Endothelial cell of umbilical vein (primary cell): ENCODE measurements at regions not wholly inside any gene's neighbourhood (a gene's known extent, or its start where the extent isn't known, plus 50 kb on each side); places are given as distances from the start of the nearest gene placed in this dataset.

Experiments
- BruUV-seq: library from RNA; stranded (reverse); fragments of 400-500 nt; replicated peaks from 2 replicates; lab custom pipeline; 2021; lab: Mats Ljungman, UMichigan
- CTCF ChIA-PET: fragments of 300-600, 350-600 bp; sonication (Branson Sonifier 250); formaldehyde crosslinking; loops from one replicate; lab custom pipeline; 2021; ENCODE audit warnings: antibody characterized with exemption, inconsistent platforms; lab: Charles Lee
- POLR2A ChIA-PET: fragments of 300-600, 350-600 bp; sonication (Branson Sonifier 250); formaldehyde crosslinking; loops from one replicate; lab custom pipeline; 2021; ENCODE audit warnings: antibody characterized with exemption, inconsistent platforms; lab: Charles Lee
- DNase-seq: peaks from one replicate; pipeline ENCODE4 v3.0.0-alpha.2; 2011; ENCODE audit warnings: low read depth, low spot score
- FAIRE-seq: peaks from 2 replicates; lab custom pipeline; 2011; peaks lifted over from hg19 to GRCh38; lab: Jason Lieb, UNC
- H2AFZ ChIP-seq: 2 replicates; pipeline ENCODE4 v1.6.0; 2012; ENCODE audit warnings: low read depth, low read length, control low read depth, inconsistent platforms
- H3K27ac ChIP-seq: 2 replicates; pipeline ENCODE4 v1.5.1; 2011; ENCODE audit warnings: low read depth, mild to moderate bottlenecking, control low read depth, low read length, moderate library complexity; ENCODE audit not compliant: insufficient read depth
- H3K27me3 ChIP-seq, 2 experiments: 2 replicates each; pipeline versions ENCODE4 v1.6.0 to v1.6.1; 2011; ENCODE audit warnings: low read length in 2 of 2, mixed read lengths in 1 of 2; ENCODE audit not compliant: control insufficient read depth in 2 of 2, insufficient read depth in 2 of 2
- H3K36me3 ChIP-seq, 2 experiments: 2 replicates in 1 of 2; 3 replicates in 1 of 2; pipeline ENCODE4 v1.5.1; 2011; ENCODE audit warnings: low read length in 2 of 2, mild to moderate bottlenecking in 1 of 2, moderate library complexity in 1 of 2; ENCODE audit not compliant: control insufficient read depth in 2 of 2, insufficient read depth in 2 of 2; ENCODE audit errors: extremely low read depth in 1 of 2
- H3K4me1 ChIP-seq: 3 replicates; pipeline ENCODE4 v1.5.1; 2011; ENCODE audit warnings: mild to moderate bottlenecking, low read length; ENCODE audit not compliant: control insufficient read depth, insufficient read depth; ENCODE audit errors: extremely low read depth
- H3K4me2 ChIP-seq: 2 replicates; pipeline ENCODE4 v1.6.1; 2011; ENCODE audit warnings: low read length, control low read depth, mixed read lengths; ENCODE audit not compliant: insufficient read depth
- H3K4me3 ChIP-seq, 3 experiments: fragments of 200-600 bp in 1 of 3; sonication (generic), shearing (Covaris generic) in 1 of 3; replicated peaks in 1 of 3; 2 replicates each; pipeline ENCODE4 v1.5.1; 2011 to 2016; ENCODE audit warnings: control low read depth in 3 of 3, low read length in 3 of 3, mild to moderate bottlenecking in 2 of 3, inconsistent platforms in 1 of 3, low read depth in 1 of 3, moderate library complexity in 1 of 3; ENCODE audit not compliant: insufficient read depth in 1 of 3
- H3K79me2 ChIP-seq: 2 replicates; pipeline ENCODE4 v1.6.0; 2012; ENCODE audit warnings: low read length, inconsistent platforms; ENCODE audit not compliant: control insufficient read depth, insufficient read depth
- H3K9ac ChIP-seq: replicated peaks from 2 replicates; pipeline ENCODE3; 2011; ENCODE audit warnings: low read length, control low read depth; ENCODE audit not compliant: insufficient read depth; ENCODE audit errors: extremely low read depth
- H3K9me1 ChIP-seq: replicated peaks from 3 replicates; pipeline ENCODE4 v1.6.0; 2011; ENCODE audit warnings: mild to moderate bottlenecking, low read length; ENCODE audit not compliant: control insufficient read depth, insufficient read depth; ENCODE audit errors: extremely low read depth
- H3K9me3 ChIP-seq: replicated peaks from 2 replicates; pipeline ENCODE4 v1.5.1; 2012; ENCODE audit warnings: low read length, inconsistent platforms; ENCODE audit not compliant: control insufficient read depth, insufficient read depth
- H4K20me1 ChIP-seq: replicated peaks from 2 replicates; pipeline ENCODE3; 2011; ENCODE audit warnings: mild to moderate bottlenecking, low read length; ENCODE audit not compliant: control insufficient read depth, insufficient read depth; ENCODE audit errors: extremely low read depth
- GATA2 ChIP-seq: IDR thresholded peaks from 2 replicates; pipeline ENCODE4 v1.7.0; 2011; ENCODE audit warnings: low read depth, mild to moderate bottlenecking, moderate library complexity, mixed read lengths, low read length; ENCODE audit not compliant: insufficient read length, insufficient read depth
- POLR2A ChIP-seq: IDR thresholded peaks from 2 replicates; pipeline ENCODE4 v1.6.1; 2012; ENCODE audit warnings: low read depth, mild to moderate bottlenecking, control low read depth, low read length
- dilution Hi-C: fragments of 300-500 bp; cut with MboI; formaldehyde crosslinking; loops from one replicate; pipeline ENCODE4 v1.15.0; 2019; ENCODE audit warnings: low sequenced_read_pairs; ENCODE audit not compliant: extremely low pct_ligation_motif_present
- intact Hi-C: fragments of 100-400 bp; cut with micrococcal nuclease; formaldehyde crosslinking; loops from one replicate; pipeline ENCODE4 v1.10.0; 2022

- no peaks in the 10 kb centered on the region for H3K4me1 ChIP-seq
- no peak for TF ChIP-seq POLR2A
- H3K27me3 ChIP-seq, result no peaks in the 10 kb centered on the region
- no peaks in the 10 kb centered on the region for H4K20me1 ChIP-seq
- no peak overlapping the region for H3K4me3 ChIP-seq
- dilution Hi-C loops (no loop called here), intact Hi-C loops (no loop called here)
- no peak overlapping the region for H2AFZ ChIP-seq
- no peaks in the 10 kb centered on the region for H3K79me2 ChIP-seq
- CTCF ChIA-PET, result no interaction called here
- POLR2A ChIA-PET, result no interaction called here
- H3K36me3 ChIP-seq, result no peaks in the 10 kb centered on the region
- no TSS peak for BruUV-seq
- peaks cover 4% of the 10 kb centered on the region for H3K9me3 ChIP-seq
- DNase-seq, result no peak
- FAIRE-seq, result no peak
- no peaks in the 10 kb centered on the region for H3K9me1 ChIP-seq
- no peak overlapping the region for H3K27ac ChIP-seq
- no peak overlapping the region for H3K9ac ChIP-seq
- no peak overlapping the region for H3K4me2 ChIP-seq
Measured at GRCh38 chr4:115259642-115260041, 146.2 kb upstream of the NDST4 start.

GRCh38 chr4:115249808-115250207, 136.4 kb upstream of the NDST4 start:
- H3K4me1 ChIP-seq, result no peaks in the 10 kb centered on the region
- no peaks in the 10 kb centered on the region for H3K9me3 ChIP-seq
- intact Hi-C loops, result no loop called here
- TF ChIP-seq GATA2 (no peak), POLR2A (no peak)
- no peak for DNase-seq
- H2AFZ ChIP-seq, result no peak overlapping the region
- FAIRE-seq, result no peak
- no peak overlapping the region for H3K4me3 ChIP-seq
- ChIA-PET POLR2A (no interaction called here), CTCF (no interaction called here)
- no peak overlapping the region for H3K4me2 ChIP-seq
- no peak overlapping the region for H3K27ac ChIP-seq
- no TSS peak for BruUV-seq
- H3K27me3 ChIP-seq, result no peaks in the 10 kb centered on the region
- H3K79me2 ChIP-seq, result no peaks in the 10 kb centered on the region
- H4K20me1 ChIP-seq, result no peaks in the 10 kb centered on the region
- dilution Hi-C loops, result no loop called here
- H3K9ac ChIP-seq, result no peak overlapping the region
- H3K9me1 ChIP-seq, result no peaks in the 10 kb centered on the region
- H3K36me3 ChIP-seq, result no peaks in the 10 kb centered on the region
